Cerebellar nuclear complex (tissue), 1 donor: ENCODE measurements at regions not wholly inside any gene's neighbourhood (a gene's known extent, or its start where the extent isn't known, plus 50 kb on each side); places are given as distances from the start of the nearest gene placed in this dataset.

Experiments
- DNase-seq, 2 experiments: peaks; one replicate each; lab custom pipeline; 2025; lab: John Stamatoyannopoulos, UW

GRCh38 chr7:121810831-121811672 is 61.9 kb upstream of the PTPRZ1 start:
- no peak for DNase-seq

- no peak for DNase-seq
These were observed 65.9 kb upstream of the PTPRZ1 start for GRCh38 chr7:121807078-121807477.

GRCh38 chr7:121803039-121803438 is 69.9 kb upstream of the PTPRZ1 start:
- no peak for DNase-seq

- no peak for DNase-seq
These were observed 71.9 kb upstream of the PTPRZ1 start for GRCh38 chr7:121800916-121801675.

- DNase-seq: no peak
These were observed 74.1 kb upstream of the PTPRZ1 start for GRCh38 chr7:121798896-121799295.

GRCh38 chr7:121798453-121798840 is 74.5 kb upstream of the PTPRZ1 start:
- no peak for DNase-seq

- no peak for DNase-seq
These were observed 75.1 kb upstream of the PTPRZ1 start for GRCh38 chr7:121797657-121798452.

- DNase-seq: no peak
These were observed 75.9 kb upstream of the PTPRZ1 start for GRCh38 chr7:121796936-121797656.

GRCh38 chr7:121796381-121796780 is 76.6 kb upstream of the PTPRZ1 start:
- DNase-seq: no peak

GRCh38 chr7:121795736-121796135 is 77.2 kb upstream of the PTPRZ1 start:
- no peak for DNase-seq

- no peak for DNase-seq
These were observed 79.2 kb upstream of the PTPRZ1 start for GRCh38 chr7:121793716-121794115.

- DNase-seq: no peak
These were observed 95.3 kb upstream of the PTPRZ1 start for GRCh38 chr7:121777672-121778071.

- no peak for DNase-seq
These were observed 98.4 kb upstream of the PTPRZ1 start for GRCh38 chr7:121774563-121774962.

- no peak for DNase-seq
These were observed 106.3 kb upstream of the PTPRZ1 start for GRCh38 chr7:121766676-121767075.

GRCh38 chr7:121761399-121761798 is 111.6 kb upstream of the PTPRZ1 start:
- no peak for DNase-seq

GRCh38 chr7:121755818-121756552 is 117.0 kb upstream of the PTPRZ1 start:
- no peak for DNase-seq

- no peak for DNase-seq
These were observed 117.7 kb upstream of the PTPRZ1 start for GRCh38 chr7:121755286-121755685.

- no peak for DNase-seq
These were observed 119.0 kb upstream of the PTPRZ1 start for GRCh38 chr7:121753944-121754343.

GRCh38 chr7:121752706-121753105 is 120.3 kb upstream of the PTPRZ1 start:
- no peak for DNase-seq

- DNase-seq: no peak
These were observed 124.4 kb upstream of the PTPRZ1 start for GRCh38 chr7:121748546-121748945.

GRCh38 chr7:121745856-121746255 is 127.1 kb upstream of the PTPRZ1 start:
- no peak for DNase-seq
